Endothelial cell of umbilical vein (primary cell): ENCODE measurements at regions not wholly inside any gene's neighbourhood (a gene's known extent, or its start where the extent isn't known, plus 50 kb on each side); places are given as distances from the start of the nearest gene placed in this dataset.

Experiments
- BruUV-seq: library from RNA; stranded (reverse); fragments of 400-500 nt; replicated peaks from 2 replicates; lab custom pipeline; 2021; lab: Mats Ljungman, UMichigan
- CTCF ChIA-PET: fragments of 300-600, 350-600 bp; sonication (Branson Sonifier 250); formaldehyde crosslinking; loops from one replicate; lab custom pipeline; 2021; ENCODE audit warnings: antibody characterized with exemption, inconsistent platforms; lab: Charles Lee
- POLR2A ChIA-PET: fragments of 300-600, 350-600 bp; sonication (Branson Sonifier 250); formaldehyde crosslinking; loops from one replicate; lab custom pipeline; 2021; ENCODE audit warnings: antibody characterized with exemption, inconsistent platforms; lab: Charles Lee
- DNase-seq: peaks from one replicate; pipeline ENCODE4 v3.0.0-alpha.2; 2011; ENCODE audit warnings: low read depth, low spot score
- FAIRE-seq: peaks from 2 replicates; lab custom pipeline; 2011; peaks lifted over from hg19 to GRCh38; lab: Jason Lieb, UNC
- H2AFZ ChIP-seq: 2 replicates; pipeline ENCODE4 v1.6.0; 2012; ENCODE audit warnings: low read depth, low read length, control low read depth, inconsistent platforms
- H3K27ac ChIP-seq: 2 replicates; pipeline ENCODE4 v1.5.1; 2011; ENCODE audit warnings: low read depth, mild to moderate bottlenecking, control low read depth, low read length, moderate library complexity; ENCODE audit not compliant: insufficient read depth
- H3K27me3 ChIP-seq, 2 experiments: 2 replicates each; pipeline versions ENCODE4 v1.6.0 to v1.6.1; 2011; ENCODE audit warnings: low read length in 2 of 2, mixed read lengths in 1 of 2; ENCODE audit not compliant: control insufficient read depth in 2 of 2, insufficient read depth in 2 of 2
- H3K36me3 ChIP-seq, 2 experiments: 2 replicates in 1 of 2; 3 replicates in 1 of 2; pipeline ENCODE4 v1.5.1; 2011; ENCODE audit warnings: low read length in 2 of 2, mild to moderate bottlenecking in 1 of 2, moderate library complexity in 1 of 2; ENCODE audit not compliant: control insufficient read depth in 2 of 2, insufficient read depth in 2 of 2; ENCODE audit errors: extremely low read depth in 1 of 2
- H3K4me1 ChIP-seq: 3 replicates; pipeline ENCODE4 v1.5.1; 2011; ENCODE audit warnings: mild to moderate bottlenecking, low read length; ENCODE audit not compliant: control insufficient read depth, insufficient read depth; ENCODE audit errors: extremely low read depth
- H3K4me2 ChIP-seq: 2 replicates; pipeline ENCODE4 v1.6.1; 2011; ENCODE audit warnings: low read length, control low read depth, mixed read lengths; ENCODE audit not compliant: insufficient read depth
- H3K4me3 ChIP-seq, 3 experiments: fragments of 200-600 bp in 1 of 3; sonication (generic), shearing (Covaris generic) in 1 of 3; replicated peaks in 1 of 3; 2 replicates each; pipeline ENCODE4 v1.5.1; 2011 to 2016; ENCODE audit warnings: control low read depth in 3 of 3, low read length in 3 of 3, mild to moderate bottlenecking in 2 of 3, inconsistent platforms in 1 of 3, low read depth in 1 of 3, moderate library complexity in 1 of 3; ENCODE audit not compliant: insufficient read depth in 1 of 3
- H3K79me2 ChIP-seq: 2 replicates; pipeline ENCODE4 v1.6.0; 2012; ENCODE audit warnings: low read length, inconsistent platforms; ENCODE audit not compliant: control insufficient read depth, insufficient read depth
- H3K9ac ChIP-seq: replicated peaks from 2 replicates; pipeline ENCODE3; 2011; ENCODE audit warnings: low read length, control low read depth; ENCODE audit not compliant: insufficient read depth; ENCODE audit errors: extremely low read depth
- H3K9me1 ChIP-seq: replicated peaks from 3 replicates; pipeline ENCODE4 v1.6.0; 2011; ENCODE audit warnings: mild to moderate bottlenecking, low read length; ENCODE audit not compliant: control insufficient read depth, insufficient read depth; ENCODE audit errors: extremely low read depth
- H3K9me3 ChIP-seq: replicated peaks from 2 replicates; pipeline ENCODE4 v1.5.1; 2012; ENCODE audit warnings: low read length, inconsistent platforms; ENCODE audit not compliant: control insufficient read depth, insufficient read depth
- H4K20me1 ChIP-seq: replicated peaks from 2 replicates; pipeline ENCODE3; 2011; ENCODE audit warnings: mild to moderate bottlenecking, low read length; ENCODE audit not compliant: control insufficient read depth, insufficient read depth; ENCODE audit errors: extremely low read depth
- EZH2 ChIP-seq: IDR thresholded peaks from 2 replicates; pipeline ENCODE4 v1.6.1; 2012; ENCODE audit warnings: borderline replicate concordance, low read depth, mild to moderate bottlenecking, moderate library complexity, low read length, inconsistent platforms; ENCODE audit not compliant: severe bottlenecking
- GATA2 ChIP-seq: IDR thresholded peaks from 2 replicates; pipeline ENCODE4 v1.7.0; 2011; ENCODE audit warnings: low read depth, mild to moderate bottlenecking, moderate library complexity, mixed read lengths, low read length; ENCODE audit not compliant: insufficient read length, insufficient read depth
- JUN ChIP-seq: IDR thresholded peaks from 2 replicates; pipeline ENCODE4 v1.6.1; 2011; ENCODE audit warnings: borderline replicate concordance, low read depth; ENCODE audit not compliant: insufficient read length, insufficient read depth
- MYC ChIP-seq: IDR thresholded peaks from one replicate; pipeline ENCODE4 v1.6.1; 2011; ENCODE audit warnings: mild to moderate bottlenecking, low read depth, low read length
- POLR2A ChIP-seq: IDR thresholded peaks from 2 replicates; pipeline ENCODE4 v1.6.1; 2012; ENCODE audit warnings: low read depth, mild to moderate bottlenecking, control low read depth, low read length
- POLR2AphosphoS5 ChIP-seq: IDR thresholded peaks from 2 replicates; pipeline ENCODE4 v1.6.1; 2012; ENCODE audit warnings: low read depth, mild to moderate bottlenecking, control low read depth, low read length, moderate library complexity; ENCODE audit not compliant: insufficient read depth
- dilution Hi-C: fragments of 300-500 bp; cut with MboI; formaldehyde crosslinking; loops from one replicate; pipeline ENCODE4 v1.15.0; 2019; ENCODE audit warnings: low sequenced_read_pairs; ENCODE audit not compliant: extremely low pct_ligation_motif_present
- intact Hi-C: fragments of 100-400 bp; cut with micrococcal nuclease; formaldehyde crosslinking; loops from one replicate; pipeline ENCODE4 v1.10.0; 2022
- TF ChIP-seq, protein P1 (sequence below): IDR thresholded peaks from 2 replicates; pipeline ENCODE4 v1.6.1; 2011; ENCODE audit not compliant: insufficient read depth, insufficient read length
- TF ChIP-seq, protein P2 (sequence below), 2 donors: IDR thresholded peaks; 1 replicate in 1 of 2; 2 replicates in 1 of 2; pipeline ENCODE4 v1.5.1; 2011; ENCODE audit warnings: low read length in 2 of 2, mild to moderate bottlenecking in 2 of 2, moderate library complexity in 2 of 2, control low read depth in 1 of 2, inconsistent platforms in 1 of 2, low read depth in 1 of 2; ENCODE audit not compliant: insufficient read depth in 1 of 2; ENCODE audit errors: extremely low read depth in 1 of 2

DNA sequence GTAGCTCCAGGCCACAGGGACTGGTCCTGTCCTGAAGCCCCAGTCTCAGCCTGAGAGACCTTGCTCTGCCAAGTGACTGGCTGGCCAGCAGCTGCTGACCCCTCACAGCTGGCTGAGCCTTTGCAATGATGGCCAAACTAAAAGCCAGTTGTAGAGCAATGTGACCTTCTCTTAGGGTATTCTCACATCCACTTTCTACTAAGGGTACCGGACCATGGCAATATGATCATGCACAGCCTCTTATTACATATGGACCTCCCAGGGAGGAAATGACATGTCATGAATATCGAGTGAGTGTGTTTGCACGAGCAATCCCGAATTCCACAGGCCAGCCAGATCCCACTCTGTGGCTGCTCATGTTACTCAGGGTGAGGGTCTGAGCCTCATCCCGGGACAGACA lies 213.9 kb downstream of the VAPA start:
- no peak overlapping the region for H2AFZ ChIP-seq
- no peak for TF ChIP-seq POLR2AphosphoS5
- TF ChIP-seq POLR2A: no peak
- no peak for TF ChIP-seq JUN
- TF ChIP-seq, protein P1, sequence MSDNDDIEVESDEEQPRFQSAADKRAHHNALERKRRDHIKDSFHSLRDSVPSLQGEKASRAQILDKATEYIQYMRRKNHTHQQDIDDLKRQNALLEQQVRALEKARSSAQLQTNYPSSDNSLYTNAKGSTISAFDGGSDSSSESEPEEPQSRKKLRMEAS: no peak
- no peak for TF ChIP-seq MYC
- TF ChIP-seq GATA2: no peak
- TF ChIP-seq, protein P2, sequence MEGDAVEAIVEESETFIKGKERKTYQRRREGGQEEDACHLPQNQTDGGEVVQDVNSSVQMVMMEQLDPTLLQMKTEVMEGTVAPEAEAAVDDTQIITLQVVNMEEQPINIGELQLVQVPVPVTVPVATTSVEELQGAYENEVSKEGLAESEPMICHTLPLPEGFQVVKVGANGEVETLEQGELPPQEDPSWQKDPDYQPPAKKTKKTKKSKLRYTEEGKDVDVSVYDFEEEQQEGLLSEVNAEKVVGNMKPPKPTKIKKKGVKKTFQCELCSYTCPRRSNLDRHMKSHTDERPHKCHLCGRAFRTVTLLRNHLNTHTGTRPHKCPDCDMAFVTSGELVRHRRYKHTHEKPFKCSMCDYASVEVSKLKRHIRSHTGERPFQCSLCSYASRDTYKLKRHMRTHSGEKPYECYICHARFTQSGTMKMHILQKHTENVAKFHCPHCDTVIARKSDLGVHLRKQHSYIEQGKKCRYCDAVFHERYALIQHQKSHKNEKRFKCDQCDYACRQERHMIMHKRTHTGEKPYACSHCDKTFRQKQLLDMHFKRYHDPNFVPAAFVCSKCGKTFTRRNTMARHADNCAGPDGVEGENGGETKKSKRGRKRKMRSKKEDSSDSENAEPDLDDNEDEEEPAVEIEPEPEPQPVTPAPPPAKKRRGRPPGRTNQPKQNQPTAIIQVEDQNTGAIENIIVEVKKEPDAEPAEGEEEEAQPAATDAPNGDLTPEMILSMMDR (IDR thresholded peaks at IDR 0.05; ENCODE audit: extremely low read depth in 1 of 2, insufficient read depth in 1 of 2, low read depth in 1 of 2, low read length in 2 of 2): no peak
- no peak for TF ChIP-seq EZH2
- ChIA-PET POLR2A (no interaction called here), CTCF (no interaction called here)
- no peak overlapping the region for H3K27ac ChIP-seq
- BruUV-seq: no TSS peak
- H3K4me3 ChIP-seq: no peak overlapping the region
- DNase-seq (no peak), FAIRE-seq (no peak)
- H3K9me3 ChIP-seq: no peaks in the 10 kb centered on the region
- no peaks in the 10 kb centered on the region for H3K4me1 ChIP-seq
- dilution Hi-C loops (no loop called here), intact Hi-C loops (no loop called here)
- no peaks in the 10 kb centered on the region for H3K9me1 ChIP-seq
- no peaks in the 10 kb centered on the region for H3K79me2 ChIP-seq
- H3K4me2 ChIP-seq: no peak overlapping the region
- H3K27me3 ChIP-seq: peaks cover 7 to 12% of the 10 kb centered on the region in 2 experiments
- no peak overlapping the region for H3K9ac ChIP-seq
- no peaks in the 10 kb centered on the region for H3K36me3 ChIP-seq
- H4K20me1 ChIP-seq: no peaks in the 10 kb centered on the region
